ENCODE measurements at regions not wholly inside any gene's neighbourhood (a gene's known extent, or its start where the extent isn't known, plus 50 kb on each side); places are given as distances from the start of the nearest gene placed in this dataset.

DNA sequence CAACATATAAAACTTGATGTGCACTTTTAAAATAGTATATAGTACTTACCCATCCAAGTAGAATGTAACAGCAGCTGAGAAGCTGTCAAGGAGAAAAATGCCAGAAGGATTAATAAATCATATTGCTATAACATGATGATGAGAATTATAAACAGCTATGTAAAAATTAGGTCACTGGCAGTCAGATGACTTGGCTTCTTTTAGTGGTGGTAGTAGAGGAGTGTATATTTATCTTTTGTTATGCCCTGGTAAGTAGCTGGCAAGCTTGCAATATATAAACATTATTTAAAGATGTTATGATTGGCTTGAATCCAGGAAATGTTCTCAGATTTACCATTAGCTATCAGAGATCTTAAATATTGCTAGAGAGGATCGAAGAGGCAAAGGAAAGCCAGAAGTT, 471.0 kb upstream of the MGAT4C start:
- H3K4me3 ChIP-seq (ENCODE audit: low read depth, low read length) = no peak overlapping the region
- no peak for TF ChIP-seq CTCF (IDR thresholded peaks at IDR 0.05; ENCODE audit: control insufficient read depth, extremely low read depth, insufficient read depth)
- peak; percentile 74 for DNase-seq (ENCODE audit: low read depth)

GRCh38 chr12:86724716-86725115, 468.5 kb upstream of the MGAT4C start:
- DNase-seq (ENCODE audit: low read depth) = no peak
- no peak overlapping the region for H3K4me3 ChIP-seq (ENCODE audit: low read depth, low read length)
- TF ChIP-seq CTCF (IDR thresholded peaks at IDR 0.05; ENCODE audit: control insufficient read depth, extremely low read depth, insufficient read depth) = no peak

DNA sequence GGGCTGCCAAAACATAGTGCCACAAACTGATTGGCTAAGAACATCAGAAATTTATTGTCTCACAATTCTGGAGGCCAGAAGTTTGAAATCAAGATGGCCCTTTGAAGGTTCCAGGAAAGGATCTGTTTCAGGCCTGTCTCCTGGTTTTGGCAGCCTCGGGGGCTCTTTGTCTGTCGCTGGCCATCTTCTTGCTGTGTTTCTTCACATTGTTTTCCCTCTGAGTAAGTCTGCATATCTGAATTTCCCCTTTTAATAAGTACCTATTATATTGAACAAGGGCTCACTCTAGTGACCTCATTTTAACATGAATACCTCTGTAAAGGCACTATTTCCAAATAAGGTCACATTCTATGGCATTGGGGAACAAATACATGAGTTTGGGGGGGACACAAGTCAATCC, 467.1 kb upstream of the MGAT4C start:
- no peak for TF ChIP-seq CTCF (IDR thresholded peaks at IDR 0.05; ENCODE audit: control insufficient read depth, extremely low read depth, insufficient read depth)
- H3K4me3 ChIP-seq (ENCODE audit: low read depth, low read length) = no peak overlapping the region
- no peak for DNase-seq (ENCODE audit: low read depth)

DNA sequence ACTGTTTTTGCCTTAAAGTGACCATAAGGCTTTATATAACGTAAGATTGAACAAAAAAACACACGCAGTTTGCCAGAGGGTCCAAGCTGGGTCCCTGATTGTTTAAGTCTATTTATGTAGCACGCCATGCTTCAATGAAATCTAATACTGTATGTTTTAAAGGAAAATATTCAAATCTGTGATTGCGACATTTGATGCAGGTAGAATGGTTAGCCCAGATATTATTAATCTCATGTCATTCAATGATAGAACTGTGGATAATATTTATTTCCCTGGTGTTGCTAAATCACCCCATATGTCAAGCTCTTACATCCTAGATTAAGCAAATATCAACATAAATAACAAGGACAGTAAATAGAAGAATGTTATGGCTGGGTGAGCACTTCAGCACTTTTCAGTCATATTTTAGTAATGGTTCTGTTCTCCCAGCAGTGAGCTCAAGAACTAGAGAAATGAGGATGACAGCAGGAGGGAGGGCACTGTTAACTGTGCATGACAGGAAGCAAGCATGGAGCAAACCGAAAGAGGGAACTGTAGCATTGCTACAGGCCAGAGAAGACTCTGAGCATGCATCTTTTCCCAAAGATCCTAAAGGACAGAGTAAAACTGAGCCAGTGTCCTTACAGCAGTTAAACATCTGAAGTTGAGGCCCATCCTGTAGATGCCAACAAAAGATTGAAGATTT, 465.7 kb upstream of the MGAT4C start:
- no peak for DNase-seq (ENCODE audit: low read depth)
- H3K4me3 ChIP-seq (ENCODE audit: low read depth, low read length) = no peak overlapping the region
- TF ChIP-seq CTCF (IDR thresholded peaks at IDR 0.05; ENCODE audit: control insufficient read depth, extremely low read depth, insufficient read depth) = no peak

DNA sequence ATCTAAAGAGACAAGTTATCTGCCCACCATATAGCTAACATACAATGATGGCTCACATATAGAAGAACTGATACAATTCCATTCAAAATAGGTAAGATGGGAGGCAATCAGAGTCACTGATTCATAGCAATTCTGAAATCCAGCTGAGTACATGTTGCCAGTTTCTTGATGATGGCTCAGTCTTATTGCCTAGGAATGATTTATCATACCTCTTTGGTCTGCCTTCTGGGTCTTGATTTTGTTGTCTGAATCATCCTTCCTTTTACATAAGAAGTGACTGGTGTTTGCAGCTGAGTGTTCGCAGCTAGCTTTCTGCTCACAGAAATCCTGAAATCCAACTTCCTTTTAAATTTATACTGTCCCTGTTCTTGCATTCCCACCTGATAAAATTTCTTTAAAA, 463.2 kb upstream of the MGAT4C start:
- no peak for DNase-seq (ENCODE audit: low read depth)
- no peak for TF ChIP-seq CTCF (IDR thresholded peaks at IDR 0.05; ENCODE audit: control insufficient read depth, extremely low read depth, insufficient read depth)

GRCh38 chr12:86713121-86713520, 456.9 kb upstream of the MGAT4C start:
- no peak for TF ChIP-seq CTCF (IDR thresholded peaks at IDR 0.05; ENCODE audit: control insufficient read depth, extremely low read depth, insufficient read depth)
- DNase-seq (ENCODE audit: low read depth) = no peak
- H3K4me3 ChIP-seq (ENCODE audit: low read depth, low read length) = no peak overlapping the region

More for the DNA sequence above, 463.2 kb upstream of the MGAT4C start:
- no peak overlapping the region for H3K4me3 ChIP-seq (ENCODE audit: low read depth, low read length)

DNA sequence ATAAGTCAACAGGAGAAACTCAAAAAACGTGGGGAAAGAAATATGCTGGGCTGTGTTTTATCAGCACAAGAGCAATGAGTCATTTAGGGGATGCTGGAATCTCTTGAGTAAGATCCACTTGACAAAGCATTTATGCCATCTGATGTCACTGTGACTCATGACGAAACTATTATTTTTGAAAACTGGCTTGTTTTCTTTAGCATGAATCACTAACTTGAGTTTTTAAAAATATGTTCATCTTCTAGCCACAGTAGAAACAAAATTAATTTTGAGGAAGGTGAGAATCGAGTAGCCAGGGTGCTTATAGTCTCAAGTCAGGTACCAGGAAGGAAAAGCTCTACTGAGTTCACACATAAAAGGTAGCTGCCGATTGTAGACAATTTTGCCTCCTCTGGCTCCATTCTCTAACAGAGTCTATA, 456.2 kb upstream of the MGAT4C start:
- no peak overlapping the region for H3K4me3 ChIP-seq (ENCODE audit: low read depth, low read length)
- TF ChIP-seq CTCF (IDR thresholded peaks at IDR 0.05; ENCODE audit: control insufficient read depth, extremely low read depth, insufficient read depth) = no peak
- DNase-seq (ENCODE audit: low read depth) = no peak
